GM04504 (cell line): ENCODE measurements at regions not wholly inside any gene's neighbourhood (a gene's known extent, or its start where the extent isn't known, plus 50 kb on each side); places are given as distances from the start of the nearest gene placed in this dataset.
A peak's percentile ranks its signal among the peaks of the same experiment; 100 is the strongest.

ENCODE experiments used
- DNase-seq: peaks from one replicate; pipeline ENCODE4 v3.0.0-alpha.2; 2012; ENCODE audit warnings: low read depth

DNA sequence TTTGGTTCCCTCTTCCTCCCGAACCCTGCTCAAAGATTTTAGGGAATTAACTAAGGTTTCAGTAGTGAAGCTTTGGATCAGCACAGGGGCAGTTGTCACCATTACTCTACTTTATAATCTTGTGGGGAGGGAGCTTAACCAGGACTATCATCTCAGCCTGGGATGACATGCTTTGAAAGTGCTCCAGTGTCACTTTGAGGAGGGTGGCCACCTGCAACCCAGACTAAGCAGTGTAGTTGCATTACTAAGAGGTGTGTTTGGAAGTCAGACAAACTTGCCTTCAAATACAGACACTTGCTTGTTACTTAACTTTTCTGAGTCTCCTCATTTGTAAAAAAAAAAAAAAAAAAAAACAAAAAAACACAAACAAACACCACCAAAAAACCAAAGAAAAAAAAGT is 340.3 kb upstream of the TBL1XR1 start:
- no peak for DNase-seq

DNA sequence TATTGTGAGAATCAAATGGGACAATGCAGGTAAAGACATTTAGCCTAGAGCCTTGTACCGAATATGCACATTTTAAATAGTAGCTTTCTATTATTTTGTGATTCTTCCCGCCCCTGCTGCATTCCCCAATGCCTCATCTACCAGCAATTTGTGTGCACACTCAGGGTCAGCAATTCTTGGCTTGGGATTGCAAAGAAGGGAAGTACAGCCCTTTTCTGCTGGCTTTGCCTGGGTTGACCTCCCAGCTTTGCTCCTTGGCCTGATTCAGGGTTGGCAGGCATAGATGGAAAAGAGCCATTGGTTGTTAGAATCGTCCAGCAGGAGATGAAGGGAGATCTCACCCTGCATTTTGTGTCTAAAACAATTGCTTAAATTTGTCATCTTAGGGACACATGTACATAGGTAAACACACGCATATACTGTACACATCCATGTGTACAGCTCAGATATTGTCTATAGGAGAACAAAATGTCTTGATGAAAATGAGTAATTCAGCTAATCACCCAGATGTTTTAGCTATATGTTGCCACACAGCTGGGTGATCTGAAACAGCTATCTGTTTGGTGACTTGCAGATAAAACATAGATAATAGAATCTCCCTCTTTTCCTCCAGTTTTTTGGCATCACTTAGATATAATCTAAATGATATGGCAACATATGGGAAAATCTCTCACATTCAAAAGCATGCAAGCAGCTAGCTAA is 340.9 kb upstream of the TBL1XR1 start:
- no peak for DNase-seq

DNA sequence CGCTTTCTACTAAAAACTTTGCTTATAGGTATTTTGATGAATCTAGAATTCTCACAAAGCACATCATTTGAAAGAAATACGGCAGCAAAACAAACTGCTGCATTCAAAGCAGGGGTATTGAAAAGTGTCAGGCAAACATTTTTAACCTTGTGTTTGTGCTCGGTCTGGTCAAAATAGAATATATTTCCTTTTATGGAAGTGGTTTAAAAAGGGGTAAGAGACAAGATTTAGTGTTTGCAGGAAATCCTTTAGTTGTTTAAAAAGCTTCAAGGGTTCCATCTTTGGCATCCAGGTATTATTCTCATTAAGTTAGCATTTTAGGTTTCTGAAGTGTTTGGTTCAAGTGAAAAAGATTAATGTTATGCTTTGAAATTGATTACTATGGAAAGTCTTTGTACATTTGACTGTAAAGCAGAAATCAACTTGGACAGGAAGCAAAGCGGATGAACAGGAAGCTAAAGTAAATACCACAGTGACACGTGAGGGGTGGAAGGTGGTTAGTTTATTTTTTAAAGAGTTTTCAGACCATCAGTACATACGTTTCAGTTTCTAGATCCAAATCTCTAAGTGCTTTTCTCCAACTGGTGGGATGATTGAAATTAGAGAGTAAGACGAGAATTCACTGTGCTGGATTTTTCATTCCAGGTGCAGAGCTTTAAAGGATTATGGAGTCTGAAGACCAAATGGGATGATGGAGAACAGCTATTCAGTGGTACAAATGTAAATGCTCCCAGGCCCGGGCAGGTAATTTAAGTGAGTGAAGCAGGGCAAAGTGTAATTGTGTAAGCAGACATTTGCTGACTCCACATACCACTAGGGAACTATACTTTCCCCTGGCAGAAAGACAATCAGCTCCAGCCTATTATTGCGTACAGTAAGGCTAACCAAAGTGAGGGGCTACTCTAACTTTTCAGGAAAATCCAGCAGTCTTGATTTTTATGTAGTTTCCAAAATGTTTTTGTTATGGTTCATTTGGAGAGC is 341.8 kb upstream of the TBL1XR1 start:
- no peak for DNase-seq

DNA sequence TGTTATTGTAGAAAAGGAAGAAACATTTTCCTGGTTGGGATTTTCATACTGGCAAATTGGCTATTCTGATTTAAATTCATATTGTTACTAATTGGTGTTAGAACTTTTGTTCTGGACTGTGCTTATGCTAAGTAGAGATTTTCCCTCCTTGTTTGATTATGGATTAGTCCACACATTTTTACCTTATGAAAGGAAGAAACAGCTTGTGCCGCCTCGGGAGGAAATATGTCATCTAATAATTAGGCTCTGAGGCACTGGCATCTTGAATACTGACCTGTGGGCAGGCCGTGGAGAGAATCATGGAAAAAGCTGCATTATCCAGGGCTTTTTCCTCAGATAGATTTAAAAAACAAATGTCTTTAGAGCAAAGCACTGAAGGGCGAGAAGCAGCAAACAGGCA is 344.3 kb upstream of the TBL1XR1 start:
- DNase-seq, result no peak

DNA sequence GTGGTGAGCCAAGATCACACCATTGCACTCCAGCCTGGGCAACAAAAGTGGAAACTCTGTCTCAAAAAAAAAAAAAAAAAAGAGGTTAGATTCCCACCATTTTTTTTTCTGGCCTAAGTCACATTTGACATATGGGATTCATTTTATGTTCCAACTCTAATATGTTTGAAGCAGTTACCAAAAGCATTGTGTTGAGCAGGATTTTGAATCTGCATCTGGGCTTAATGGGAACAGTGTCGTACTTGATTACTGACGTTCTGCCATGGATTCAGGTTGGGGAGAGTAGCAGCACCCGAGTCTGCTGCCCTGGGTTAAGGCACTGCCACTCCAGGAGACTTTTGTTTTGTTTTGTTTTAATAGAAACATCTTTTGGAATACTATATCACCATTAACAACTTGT is 348.7 kb upstream of the TBL1XR1 start:
- no peak for DNase-seq

DNA sequence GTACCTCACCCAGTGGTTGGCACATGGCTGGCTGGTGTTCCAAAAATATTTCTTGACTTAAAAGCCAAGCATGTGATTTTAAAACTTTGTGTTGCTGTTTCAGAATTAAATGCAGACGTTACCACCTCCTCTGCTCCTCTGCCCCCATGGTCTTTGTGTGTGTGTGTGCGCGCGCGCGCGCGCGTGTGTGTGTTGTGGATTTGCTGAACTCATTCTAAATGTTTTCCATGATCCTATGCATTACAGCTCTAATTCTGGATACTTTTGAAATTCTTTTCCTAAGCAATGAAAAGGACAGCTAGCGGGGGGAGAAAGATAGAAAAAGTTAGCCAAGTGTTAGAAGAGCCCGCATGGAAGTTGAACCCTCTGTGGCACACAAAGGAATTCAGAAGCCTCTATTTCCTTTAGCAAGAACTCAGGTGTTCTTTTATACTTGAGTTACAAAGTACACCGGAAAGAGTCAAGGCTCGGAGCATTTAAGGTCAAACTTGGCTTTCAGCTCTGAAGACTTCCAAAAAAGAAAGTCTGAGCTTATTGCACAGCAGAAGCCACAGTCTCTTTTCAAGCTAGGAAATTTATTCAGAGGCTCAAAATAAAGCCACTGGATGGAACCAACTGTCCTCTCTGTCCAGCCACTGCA is 350.5 kb upstream of the TBL1XR1 start:
- no peak for DNase-seq

DNA sequence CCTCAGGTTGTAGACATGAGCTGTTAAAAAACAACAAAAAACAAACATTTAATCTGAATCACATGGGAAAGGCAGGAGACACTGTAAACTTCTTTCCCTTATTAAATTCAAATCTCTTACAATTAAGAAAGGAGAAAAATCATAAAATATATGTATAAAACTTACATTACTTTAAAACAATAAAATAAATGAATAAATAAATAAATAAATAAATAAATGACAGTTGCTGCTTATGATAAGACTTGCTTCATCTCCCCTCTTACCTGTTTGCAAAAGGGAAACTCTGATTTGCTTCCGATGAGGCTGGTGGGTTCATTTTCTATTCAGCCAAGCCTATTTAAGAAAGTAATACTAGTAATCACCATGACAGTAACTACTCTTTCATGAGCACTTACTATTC is 353.4 kb upstream of the TBL1XR1 start:
- no peak for DNase-seq

DNA sequence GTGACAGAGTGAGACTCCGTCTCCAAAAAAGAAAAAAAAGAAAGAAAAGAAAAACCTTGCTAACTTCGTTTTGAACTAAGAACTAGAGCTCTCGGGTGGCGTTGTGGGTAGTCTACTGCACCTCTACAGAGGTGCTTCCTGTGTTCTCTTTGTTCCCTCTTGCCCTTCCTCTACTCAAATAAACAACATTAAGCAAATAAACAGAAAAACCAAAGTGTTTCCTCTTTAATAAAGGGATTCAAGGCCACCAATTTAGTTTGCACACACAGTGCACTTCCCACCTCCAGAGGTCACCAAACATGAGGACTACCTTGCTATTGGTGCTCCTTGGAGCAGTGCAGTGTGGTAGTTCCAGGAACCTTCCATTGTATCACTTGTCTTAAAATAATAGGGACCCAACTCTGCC is 354.2 kb upstream of the TBL1XR1 start:
- no peak for DNase-seq

DNA sequence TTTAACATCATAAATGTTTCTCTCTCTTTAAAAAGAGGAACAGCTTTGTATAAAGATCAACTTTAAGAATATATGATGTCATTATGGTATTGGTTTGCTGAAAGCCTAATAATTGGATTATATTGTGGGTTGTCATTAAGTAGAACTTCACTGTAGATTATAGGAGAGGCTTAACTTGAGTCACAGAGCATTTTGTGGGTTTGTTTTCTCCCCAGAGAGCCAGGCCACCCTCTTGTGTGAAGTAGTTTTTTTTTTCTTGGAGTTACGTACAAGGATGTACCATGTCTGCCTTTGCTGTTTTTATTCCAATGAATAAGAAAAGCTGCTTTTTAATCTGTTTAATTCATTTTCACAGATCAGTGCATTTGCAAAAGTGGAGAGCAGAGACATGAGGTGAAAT is 354.8 kb upstream of the TBL1XR1 start:
- DNase-seq, result no peak

DNA sequence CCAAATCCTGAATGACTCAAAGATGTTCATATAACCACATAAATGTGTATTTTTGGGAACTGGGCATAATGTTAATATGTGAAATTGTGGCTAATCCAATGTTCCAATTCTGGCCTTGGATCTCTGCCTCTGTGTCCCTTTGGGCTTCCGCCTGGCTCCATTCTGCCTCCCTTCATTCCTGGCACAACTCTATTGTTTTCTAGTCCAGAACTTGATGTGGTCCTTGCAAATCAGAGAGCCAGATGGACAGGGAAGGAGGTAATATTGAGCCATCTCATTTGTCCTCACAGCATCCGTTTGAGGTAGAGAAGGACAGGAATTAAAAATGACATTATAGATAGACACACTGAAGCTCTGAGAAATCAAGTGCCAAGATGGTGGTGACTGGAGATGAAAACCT is 355.7 kb upstream of the TBL1XR1 start:
- no peak for DNase-seq

DNA sequence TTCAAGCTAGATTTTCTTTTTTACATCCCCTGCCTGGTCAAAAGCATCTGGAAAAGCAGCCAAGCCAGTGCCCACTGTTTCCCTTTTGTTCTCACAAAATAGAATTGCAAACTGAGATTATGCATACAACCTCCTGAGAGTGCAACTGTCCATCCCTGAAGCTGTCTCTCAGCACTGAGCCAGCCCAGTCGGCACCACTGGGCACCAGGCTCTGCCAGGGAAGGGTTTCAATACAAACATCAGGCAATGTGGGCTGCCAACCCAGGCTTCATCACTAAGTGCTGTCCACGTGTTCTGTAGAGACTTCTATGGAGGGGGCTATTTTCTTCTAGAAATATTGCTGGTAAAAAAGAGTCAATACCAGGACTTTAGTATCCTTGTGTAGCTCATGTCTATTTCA is 356.3 kb upstream of the TBL1XR1 start:
- DNase-seq, result no peak

DNA sequence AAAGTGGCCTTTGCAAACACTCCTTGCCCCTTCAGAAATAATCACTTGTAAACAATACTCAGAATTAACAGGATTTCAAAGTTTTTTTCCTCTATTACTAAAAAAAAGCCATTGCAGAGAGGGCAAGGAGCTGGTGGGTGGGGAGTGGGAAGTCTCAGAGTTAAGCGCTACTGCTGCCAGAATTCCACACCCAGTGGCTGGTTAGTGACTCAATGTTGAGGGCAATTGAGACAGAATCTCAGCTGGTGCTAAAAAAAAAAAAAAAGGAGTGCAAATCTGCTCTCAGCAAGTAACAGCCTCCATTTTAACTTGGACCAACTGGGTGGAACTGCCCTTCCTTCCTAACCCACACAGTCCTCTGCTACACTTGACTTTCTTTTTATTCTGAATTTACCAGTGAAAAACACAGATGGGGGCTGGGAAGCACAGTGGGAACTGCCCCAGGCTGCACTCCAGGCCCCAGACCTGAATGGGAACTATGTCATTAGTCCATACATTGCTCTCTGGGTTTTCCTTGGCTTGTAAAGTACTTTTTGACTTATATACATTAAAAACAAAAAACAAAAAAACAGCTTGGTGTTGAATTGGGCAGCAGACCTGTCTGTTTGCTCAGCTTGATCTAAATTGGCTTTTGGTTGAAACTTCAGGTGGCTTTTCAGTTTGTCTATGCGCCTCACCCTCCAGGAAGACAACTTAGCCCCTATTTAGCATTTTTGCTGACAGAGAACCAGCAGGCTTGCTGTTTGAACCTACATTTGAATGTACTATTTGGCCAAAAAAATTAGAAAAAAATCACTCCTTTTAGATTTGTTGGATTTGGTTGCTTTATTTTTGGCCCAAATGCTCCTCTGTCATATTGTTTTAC is 357.8 kb upstream of the TBL1XR1 start:
- DNase-seq, result peak; percentile 28

DNA sequence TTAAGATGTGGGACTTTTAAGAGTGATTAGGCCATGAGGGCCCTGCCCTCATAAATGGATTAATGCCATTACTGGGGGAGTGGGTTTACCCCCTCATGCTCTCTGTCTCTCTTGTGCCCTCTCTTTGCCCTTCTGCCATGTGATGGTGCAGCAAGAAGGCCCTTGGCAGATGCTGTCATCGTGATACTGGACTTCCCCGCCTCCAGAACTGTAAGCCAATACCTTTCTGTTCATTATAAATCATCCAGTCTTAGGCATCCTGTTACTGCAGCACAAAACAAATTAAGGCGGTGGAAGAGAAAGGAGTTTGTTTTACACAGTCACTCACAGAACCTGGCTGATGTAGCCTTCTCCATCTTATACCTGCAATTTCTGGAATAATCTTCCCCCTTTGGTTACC is 360.3 kb upstream of the TBL1XR1 start:
- no peak for DNase-seq

DNA sequence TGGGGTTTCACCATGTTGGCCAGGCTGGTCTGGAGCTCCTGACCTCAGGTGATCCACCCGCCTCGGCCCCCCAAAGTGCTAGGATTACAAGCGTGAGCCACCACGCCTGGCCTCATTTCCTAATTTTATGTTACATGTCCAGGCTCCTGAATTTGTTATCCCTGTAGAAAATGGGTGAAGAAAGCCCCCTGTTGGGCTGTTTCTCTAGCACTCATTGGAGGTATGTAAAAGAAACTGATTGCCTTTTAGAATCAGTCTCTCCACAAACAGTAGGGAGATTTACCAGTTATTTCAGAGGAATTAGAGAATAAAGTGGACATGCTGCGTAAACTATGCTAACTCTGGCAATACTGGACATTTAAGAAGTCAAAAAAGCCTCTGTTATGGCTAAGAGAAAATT is 364.1 kb upstream of the TBL1XR1 start:
- no peak for DNase-seq

DNA sequence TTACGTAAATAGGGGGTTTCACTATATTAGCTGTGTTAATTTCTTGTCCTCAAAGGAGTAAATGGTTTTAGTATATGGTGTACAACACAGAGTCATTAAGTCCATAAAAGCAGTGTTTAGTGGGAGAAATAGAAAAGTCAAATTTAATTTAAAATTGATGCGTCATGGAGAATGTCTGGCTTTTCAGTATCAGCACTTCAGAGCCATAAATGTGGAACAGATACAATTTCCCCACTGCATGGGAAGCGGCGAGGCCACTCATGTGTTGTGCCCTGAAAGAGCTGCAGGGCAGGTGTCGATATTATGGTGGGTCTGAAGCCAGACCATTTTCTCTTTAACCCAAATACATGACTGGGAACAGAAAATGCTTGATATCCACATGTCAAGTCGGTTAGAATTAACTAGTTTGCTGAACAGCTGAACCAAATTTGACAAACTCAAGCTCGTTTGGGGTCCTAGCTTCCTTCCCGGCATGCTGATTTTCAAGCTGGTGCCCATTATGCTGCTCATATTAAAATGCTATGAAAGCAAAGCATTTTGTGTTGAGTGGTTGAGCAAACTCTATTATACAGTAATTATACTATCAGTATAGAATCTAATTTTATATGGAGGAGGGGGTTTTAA is 364.6 kb upstream of the TBL1XR1 start:
- DNase-seq, result no peak

DNA sequence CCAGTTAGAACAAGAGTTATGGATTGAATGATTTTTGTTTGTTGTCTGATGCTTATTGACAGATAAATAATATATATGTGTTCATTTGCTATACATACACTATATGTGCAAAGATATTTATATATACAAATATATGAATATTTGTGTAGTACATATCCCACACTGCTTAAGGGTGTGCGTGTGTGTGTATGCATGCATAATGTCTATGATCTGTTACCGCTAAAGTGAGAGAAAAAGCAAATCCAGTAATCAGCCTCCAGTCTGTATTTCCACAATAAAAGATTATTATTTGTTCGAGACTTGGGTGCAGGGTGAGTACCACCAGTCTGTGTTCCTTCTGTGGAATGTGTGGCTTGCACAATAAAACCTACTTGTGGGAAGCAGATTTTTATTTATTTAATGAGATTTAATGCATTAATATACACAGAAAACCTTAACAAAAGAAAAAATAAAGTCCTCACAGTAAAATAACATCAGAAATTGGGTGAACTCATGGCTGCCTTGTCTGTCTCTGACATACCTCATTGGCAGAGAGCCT is 366.0 kb upstream of the TBL1XR1 start:
- no peak for DNase-seq

DNA sequence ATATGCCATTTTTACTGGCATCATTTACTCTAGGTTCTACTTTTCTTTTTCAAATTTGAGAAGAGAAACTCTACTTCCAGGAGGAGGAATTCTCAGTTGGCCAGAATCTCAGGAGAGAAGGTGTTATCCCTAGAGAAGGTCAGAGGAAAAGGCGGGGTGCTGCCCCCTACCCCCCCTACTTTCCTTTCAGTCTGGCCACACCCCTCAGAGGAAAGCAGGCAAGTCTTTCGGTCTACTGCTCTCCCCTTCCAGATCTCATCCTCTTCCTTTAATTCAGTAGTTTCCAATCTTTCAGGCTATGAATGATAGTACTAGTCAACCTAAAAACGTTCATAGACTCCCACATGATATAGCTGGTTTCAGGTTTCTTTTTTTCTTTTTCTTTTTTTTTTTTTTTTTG is 366.5 kb upstream of the TBL1XR1 start:
- DNase-seq, result no peak

DNA sequence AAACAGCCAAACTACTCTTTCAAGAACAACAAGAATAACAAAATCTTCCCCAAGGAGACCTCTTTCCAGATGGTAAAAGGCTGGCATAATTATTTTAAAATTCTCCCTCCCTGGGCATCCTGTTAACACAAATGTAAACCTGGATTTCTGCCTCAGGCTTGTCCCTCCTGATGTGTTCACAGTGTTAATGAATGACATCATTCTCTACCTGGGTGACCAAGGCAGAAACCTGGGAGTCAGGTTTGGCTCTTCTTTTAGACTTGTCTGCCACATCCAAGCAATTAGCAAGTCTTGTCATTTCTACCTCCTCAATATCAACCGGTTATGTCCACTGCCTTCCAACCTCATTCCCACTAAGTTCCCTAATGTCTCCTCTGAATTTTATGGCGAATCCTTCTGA is 368.7 kb upstream of the TBL1XR1 start:
- DNase-seq, result no peak

DNA sequence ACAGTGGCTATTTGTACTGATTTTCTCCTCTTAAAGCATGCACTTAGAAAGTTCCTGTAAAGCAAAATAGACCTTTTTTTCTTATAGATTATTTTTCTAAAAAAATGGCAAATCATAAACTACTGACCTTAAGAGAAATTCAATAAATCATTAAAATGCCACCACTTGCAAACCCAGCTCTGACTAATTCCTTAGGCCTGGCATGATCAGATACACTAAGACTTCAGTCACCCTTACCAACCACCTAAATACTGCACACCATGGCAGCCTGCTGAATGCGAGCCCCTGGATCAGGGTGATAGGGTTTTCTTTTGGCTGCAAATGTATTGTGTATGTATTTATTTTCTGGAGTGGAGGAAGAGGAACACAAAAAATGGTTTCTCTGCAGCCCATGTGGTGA is 370.6 kb upstream of the TBL1XR1 start:
- no peak for DNase-seq

DNA sequence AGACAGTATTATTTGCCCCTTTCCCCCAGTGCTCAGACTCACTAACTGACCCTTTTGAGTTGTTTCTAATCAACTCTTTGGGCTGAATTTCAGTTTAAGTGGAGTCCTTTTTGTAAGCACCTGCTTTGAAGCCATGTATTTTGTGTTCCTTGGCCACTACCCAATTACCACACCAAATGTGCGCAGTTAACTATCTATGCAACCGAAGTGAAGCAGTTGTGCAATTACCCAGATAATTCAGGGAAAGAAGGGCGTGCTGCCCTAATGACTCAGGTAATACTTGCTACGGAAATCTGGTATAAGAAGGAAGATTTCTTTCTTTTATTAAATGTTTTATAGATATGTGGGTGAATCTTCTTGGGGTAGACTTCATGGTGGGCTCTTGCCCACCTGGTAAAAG is 371.9 kb upstream of the TBL1XR1 start:
- no peak for DNase-seq
